Kidney (tissue), 13 donors: ENCODE measurements at regions not wholly inside any gene's neighbourhood (a gene's known extent, or its start where the extent isn't known, plus 50 kb on each side); places are given as distances from the start of the nearest gene placed in this dataset.

Experiments
- DNase-seq, 5 donors: peaks; one replicate each; pipeline ENCODE4 v3.0.0-alpha.2; 2013 to 2020
- FAIRE-seq: peaks from 2 replicates; lab custom pipeline; 2012; peaks lifted over from hg19 to GRCh38; lab: Jason Lieb, UNC
- H3K27ac ChIP-seq, 2 donors: one replicate each; pipeline ENCODE4 v1.7.0; 2013; ENCODE audit warnings: low read depth in 2 of 2, low read length in 2 of 2, inconsistent platforms in 1 of 2
- H3K27me3 ChIP-seq: one replicate; pipeline ENCODE4 v1.7.1; 2013; ENCODE audit warnings: low read length, inconsistent platforms; ENCODE audit not compliant: control insufficient read depth, insufficient read depth
- H3K36me3 ChIP-seq, 3 donors: one replicate each; pipeline versions ENCODE4 v1.7.0 to v1.7.1; 2013; ENCODE audit warnings: low read length in 3 of 3, control low read depth in 1 of 3, inconsistent platforms in 1 of 3; ENCODE audit not compliant: insufficient read depth in 3 of 3, control insufficient read depth in 2 of 3
- H3K4me1 ChIP-seq, 3 donors: one replicate each; pipeline versions ENCODE4 v1.7.0 to v1.7.1; 2013; ENCODE audit warnings: low read length in 3 of 3, inconsistent platforms in 1 of 3, low read depth in 1 of 3; ENCODE audit not compliant: control insufficient read depth in 2 of 3, insufficient read depth in 2 of 3
- H3K4me3 ChIP-seq, 3 donors: one replicate each; pipeline versions ENCODE4 v1.7.0 to v1.8.1; 2013; ENCODE audit warnings: low read length in 3 of 3, control low read depth in 1 of 3, inconsistent platforms in 1 of 3
- H3K9ac ChIP-seq, 3 donors: one replicate each; pipeline versions ENCODE4 v1.7.0 to v1.7.1; 2013; ENCODE audit warnings: low read length in 3 of 3, control low read depth in 1 of 3, inconsistent platforms in 1 of 3
- H3K9me3 ChIP-seq, 3 donors: one replicate each; pipeline versions ENCODE4 v1.7.0 to v1.7.1; 2013; ENCODE audit warnings: low read length in 3 of 3, control low read depth in 1 of 3, inconsistent platforms in 1 of 3; ENCODE audit not compliant: control insufficient read depth in 2 of 3, insufficient read depth in 1 of 3
- CTCF ChIP-seq: IDR thresholded peaks from 3 replicates; pipeline ENCODE4 v1.5.1; 2012; ENCODE audit warnings: mild to moderate bottlenecking, moderate library complexity, borderline replicate concordance; ENCODE audit not compliant: insufficient read depth; ENCODE audit errors: extremely low read depth
- intact Hi-C: fragments of 100-400 bp; cut with DNase I; formaldehyde crosslinking; loops from one replicate; pipeline ENCODE4 v1.11.1; 2022
- donor health status: control.
- donor health status: control.
- donor health status: control.
- donor health status: control.
- donor health status: control.
- donor health status: DM: yes; HTN: yes; CAD: no.
- donor health status: Normal renal cell carcinoma (clear cell type).

GRCh38 chr18:27845897-27846296 lies 331.0 kb downstream of the CDH2 start:
- FAIRE-seq: no peak
- no peaks in the 10 kb centered on the region for H3K9me3 ChIP-seq
- no peak for TF ChIP-seq CTCF
- no peaks in the 10 kb centered on the region for H3K4me1 ChIP-seq
- no peak overlapping the region for H3K4me3 ChIP-seq
- DNase-seq: no peak
- no peaks in the 10 kb centered on the region for H3K36me3 ChIP-seq
- H3K9ac ChIP-seq: no peak overlapping the region
- no peaks in the 10 kb centered on the region for H3K27me3 ChIP-seq
- intact Hi-C loops: no loop called here
- no peak overlapping the region for H3K27ac ChIP-seq

- no peaks in the 10 kb centered on the region for H3K27me3 ChIP-seq
- no peak for DNase-seq
- intact Hi-C loops: no loop called here
- TF ChIP-seq CTCF: no peak
- H3K4me1 ChIP-seq: no peaks in the 10 kb centered on the region
- no peak overlapping the region for H3K27ac ChIP-seq
- FAIRE-seq: no peak
- H3K9me3 ChIP-seq: no peaks in the 10 kb centered on the region
- no peaks in the 10 kb centered on the region for H3K36me3 ChIP-seq
- no peak overlapping the region for H3K9ac ChIP-seq
- H3K4me3 ChIP-seq: no peak overlapping the region
Observed at GRCh38 chr18:27843783-27844777, 332.9 kb downstream of the CDH2 start.

DNA sequence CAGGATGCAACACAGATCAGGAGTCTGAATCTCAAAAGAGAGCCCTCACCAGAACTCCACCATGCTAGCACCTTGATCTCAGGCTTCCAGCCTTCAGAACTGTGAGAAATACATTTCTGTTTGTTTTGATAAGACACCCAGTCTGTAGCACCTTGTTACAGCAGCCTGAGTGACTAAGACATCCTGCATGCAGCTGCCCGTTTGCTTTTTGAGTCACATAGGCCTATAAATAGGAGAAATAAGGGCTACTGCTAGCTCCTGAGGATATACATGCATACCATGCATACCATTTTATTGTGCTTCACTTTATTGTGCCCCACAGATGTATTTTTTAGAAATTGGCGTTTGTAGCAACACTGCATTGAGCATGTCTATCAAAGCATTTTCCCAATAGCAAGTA lies 337.8 kb downstream of the CDH2 start:
- Histone ChIP-seq H3K27ac (no peak overlapping the region), H3K27me3 (no peaks in the 10 kb centered on the region), H3K36me3 (no peaks in the 10 kb centered on the region), H3K9ac (no peak overlapping the region), H3K9me3 (no peaks in the 10 kb centered on the region), H3K4me1 (no peaks in the 10 kb centered on the region), H3K4me3 (no peak overlapping the region)
- FAIRE-seq (no peak), DNase-seq (no peak)
- TF ChIP-seq CTCF: no peak
- intact Hi-C loops: no loop called here
